ENCODE measurements at regions not wholly inside any gene's neighbourhood (a gene's known extent, or its start where the extent isn't known, plus 50 kb on each side); places are given as distances from the start of the nearest gene placed in this dataset.
"Not testable (repeated sequence)": the region's sequence is repeated elsewhere in the genome, so short reads cannot be mapped to it uniquely, and the experiment has no call there.

GRCh38 chr6:159532155-159532554 lies 160.9 kb downstream of the SOD2 start:
- no peak for DNase-seq (ENCODE audit: low spot score)
- intact Hi-C loops (cut with DNase I), result no loop called here

- no peak for DNase-seq (ENCODE audit: low spot score)
- intact Hi-C loops (cut with DNase I), result no loop called here
These were observed 163.1 kb downstream of the SOD2 start for GRCh38 chr6:159529934-159530333.

GRCh38 chr6:159527351-159527750 lies 165.7 kb downstream of the SOD2 start:
- DNase-seq (ENCODE audit: low spot score), result no peak
- intact Hi-C loops (cut with DNase I), result no loop called here

- DNase-seq (ENCODE audit: low spot score), result no peak
- intact Hi-C loops (cut with DNase I), result no loop called here
These were observed 167.5 kb downstream of the SOD2 start for GRCh38 chr6:159525445-159526025.

GRCh38 chr6:159522877-159523547 lies 170.0 kb downstream of the SOD2 start:
- DNase-seq (ENCODE audit: low spot score), result no peak
- intact Hi-C loops (cut with DNase I), result no loop called here

DNA sequence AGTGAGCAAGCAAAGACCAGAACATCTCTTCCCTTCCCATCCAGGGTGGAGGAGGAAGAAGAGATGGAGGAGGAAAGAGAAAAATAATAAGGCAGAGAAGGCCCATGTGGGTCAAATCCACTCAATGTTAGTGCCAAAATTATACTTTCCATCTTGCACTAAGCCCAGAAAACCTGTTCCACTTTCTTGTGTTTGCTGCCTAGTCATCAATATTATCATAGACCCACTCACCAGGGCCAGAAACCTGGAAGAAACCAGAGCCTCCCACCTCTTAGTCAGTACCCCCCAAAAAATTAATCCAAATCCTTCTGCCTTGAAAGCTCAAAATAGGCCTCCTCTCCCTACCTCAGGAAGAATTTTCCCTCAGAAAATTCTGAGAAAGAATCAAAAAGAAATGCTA lies 171.1 kb downstream of the SOD2 start:
- DNase-seq (ENCODE audit: low spot score), result no peak
- intact Hi-C loops (cut with DNase I), result no loop called here

DNA sequence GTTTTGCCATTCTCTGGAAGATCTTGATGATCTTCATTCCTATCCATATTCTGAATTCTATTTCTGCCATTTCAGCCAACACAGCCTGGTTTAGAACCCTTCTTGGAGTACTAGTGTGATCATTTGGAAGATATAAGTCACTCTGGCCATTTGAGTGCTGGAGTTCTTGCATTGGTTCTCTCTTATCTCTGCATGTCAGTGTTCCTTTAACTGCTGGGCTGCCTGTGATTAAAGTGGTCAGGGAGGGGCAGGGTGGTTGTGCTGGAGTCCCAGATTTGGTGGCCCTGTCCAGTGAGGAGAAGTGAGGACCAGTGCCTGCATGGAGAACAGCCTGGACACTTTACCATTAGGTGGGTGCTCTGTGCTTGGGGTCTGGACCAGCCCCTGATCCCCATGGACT lies 173.0 kb downstream of the SOD2 start:
- intact Hi-C loops (cut with DNase I), result no loop called here
- no peak for DNase-seq (ENCODE audit: low spot score)

- intact Hi-C loops (cut with DNase I); DNase-seq (ENCODE audit: low spot score): not testable (repeated sequence)
These were observed 177.2 kb downstream of the SOD2 start for GRCh38 chr6:159515811-159516210.

DNA sequence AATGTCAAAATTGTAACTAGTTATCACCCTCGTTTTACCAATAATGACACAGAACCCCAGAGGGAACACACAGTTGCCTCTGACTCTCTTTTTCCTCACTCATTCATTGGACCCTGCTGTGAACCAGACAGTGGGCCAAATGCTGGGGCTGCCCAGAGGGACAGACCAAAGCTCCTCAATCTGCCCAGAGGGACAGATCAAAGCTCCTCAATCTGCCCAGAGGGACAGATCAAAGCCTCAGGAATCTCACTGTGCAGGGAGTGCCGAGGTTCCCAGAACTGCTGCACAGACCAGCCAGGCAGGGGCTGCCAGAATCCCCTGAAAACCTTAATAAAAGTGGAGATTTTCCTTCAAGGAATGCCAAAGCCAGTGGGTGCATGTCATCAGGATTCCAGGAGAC lies 179.1 kb downstream of the SOD2 start:
- intact Hi-C loops (cut with DNase I), result no loop called here

GRCh38 chr6:159513074-159513720 lies 179.8 kb downstream of the SOD2 start:
- DNase-seq (ENCODE audit: low spot score), result no peak
- intact Hi-C loops (cut with DNase I), result no loop called here

More for the DNA sequence above, 179.1 kb downstream of the SOD2 start:
- DNase-seq (ENCODE audit: low spot score), result no peak

- intact Hi-C loops (cut with DNase I), result no loop called here
- DNase-seq (ENCODE audit: low spot score), result no peak
These were observed 180.5 kb downstream of the SOD2 start for GRCh38 chr6:159512571-159512970.

DNA sequence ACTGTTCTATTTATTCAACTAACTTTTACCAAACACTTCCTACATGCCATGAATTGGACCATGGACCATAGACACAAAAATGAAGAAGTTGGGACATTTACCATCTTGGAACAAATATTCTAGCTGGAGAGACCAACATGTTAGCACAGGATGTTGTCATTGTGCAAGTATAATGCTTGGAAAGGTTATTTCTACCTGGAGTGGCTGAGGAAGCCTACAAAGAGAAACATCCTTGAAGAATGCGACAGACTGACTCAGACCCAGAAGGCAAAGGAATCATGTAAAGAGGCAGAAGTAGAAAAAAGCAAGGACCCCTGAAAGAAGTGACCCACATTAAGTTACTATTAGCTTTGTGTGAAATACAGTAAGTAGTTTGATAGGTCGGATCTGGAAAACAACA lies 180.9 kb downstream of the SOD2 start:
- DNase-seq (ENCODE audit: low spot score), result no peak
- intact Hi-C loops (cut with DNase I), result no loop called here

DNA sequence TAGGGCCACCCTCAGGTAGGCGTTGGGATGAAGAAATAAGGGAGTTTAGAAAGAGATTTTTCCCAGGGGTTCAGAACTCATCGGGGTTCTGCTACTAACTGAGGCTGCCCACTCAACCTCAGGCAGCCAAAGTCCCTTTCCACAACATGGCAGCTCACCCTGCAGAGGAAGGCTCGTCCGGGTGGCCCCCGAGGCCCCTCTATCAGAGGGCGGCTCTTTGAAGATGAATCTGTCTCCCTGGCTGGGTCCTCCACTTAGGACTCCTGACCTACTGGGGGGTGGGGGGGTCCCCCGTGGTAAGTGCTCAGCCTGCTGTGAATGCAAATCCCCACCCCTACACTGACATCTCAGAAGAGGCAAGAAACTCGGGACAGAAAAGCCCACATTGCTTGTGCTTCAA lies 182.9 kb downstream of the SOD2 start:
- DNase-seq (ENCODE audit: low spot score), result no peak
- intact Hi-C loops (cut with DNase I), result no loop called here

- intact Hi-C loops (cut with DNase I), result no loop called here
- DNase-seq (ENCODE audit: low spot score), result no peak
These were observed 184.1 kb downstream of the SOD2 start for GRCh38 chr6:159508931-159509330.

GRCh38 chr6:159506048-159506447 lies 187.0 kb downstream of the SOD2 start:
- no peak for DNase-seq (ENCODE audit: low spot score)
- intact Hi-C loops (cut with DNase I), result no loop called here

DNA sequence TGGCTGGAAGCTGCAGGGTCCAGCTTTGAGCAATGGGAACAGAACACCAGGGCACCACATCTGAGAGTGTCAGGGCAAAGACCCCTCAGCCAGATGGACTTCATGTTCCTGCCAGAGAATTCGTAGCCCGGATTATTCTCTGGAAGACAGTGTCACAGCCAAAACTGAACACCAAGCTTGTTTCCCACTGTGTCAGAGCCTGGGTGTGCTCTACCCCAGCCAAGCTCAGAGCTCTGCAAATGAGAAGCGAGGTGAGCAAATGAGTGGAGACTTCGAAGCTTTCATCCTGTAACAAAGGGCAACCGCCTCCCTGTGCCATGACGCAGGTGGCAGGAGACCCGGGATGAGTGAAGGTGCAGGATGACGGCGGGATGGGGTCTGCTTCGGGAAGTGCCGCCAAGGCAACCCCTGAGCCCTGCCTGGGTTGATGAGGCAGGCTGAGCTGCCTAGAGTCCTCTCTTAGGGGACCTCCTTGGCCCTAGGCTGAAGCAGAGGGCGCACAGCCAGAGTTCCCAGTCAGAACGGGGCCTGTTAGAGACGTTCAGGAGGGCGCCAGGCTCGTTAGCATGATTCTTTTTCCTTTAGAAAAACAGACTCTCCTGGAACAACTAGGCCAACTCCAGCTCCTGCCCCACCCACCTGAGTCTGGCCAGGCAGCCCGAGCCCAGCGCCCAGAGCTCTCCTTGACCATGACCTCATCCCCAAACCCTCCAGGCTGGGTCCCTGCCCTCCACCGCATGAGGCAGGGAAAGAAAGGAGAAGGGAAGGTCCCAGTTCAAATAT lies 187.7 kb downstream of the SOD2 start:
- no peak for DNase-seq (ENCODE audit: low spot score)
- intact Hi-C loops (cut with DNase I), result no loop called here

GRCh38 chr6:159501558-159501957 lies 191.5 kb downstream of the SOD2 start:
- DNase-seq (ENCODE audit: low spot score), result no peak
- intact Hi-C loops (cut with DNase I), result no loop called here

- DNase-seq (ENCODE audit: low spot score), result no peak
- intact Hi-C loops (cut with DNase I), result no loop called here
These were observed 194.0 kb downstream of the SOD2 start for GRCh38 chr6:159499034-159499433.

GRCh38 chr6:159494586-159494972 lies 198.5 kb downstream of the SOD2 start:
- intact Hi-C loops (cut with DNase I), result no loop called here
- DNase-seq (ENCODE audit: low spot score), result no peak

DNA sequence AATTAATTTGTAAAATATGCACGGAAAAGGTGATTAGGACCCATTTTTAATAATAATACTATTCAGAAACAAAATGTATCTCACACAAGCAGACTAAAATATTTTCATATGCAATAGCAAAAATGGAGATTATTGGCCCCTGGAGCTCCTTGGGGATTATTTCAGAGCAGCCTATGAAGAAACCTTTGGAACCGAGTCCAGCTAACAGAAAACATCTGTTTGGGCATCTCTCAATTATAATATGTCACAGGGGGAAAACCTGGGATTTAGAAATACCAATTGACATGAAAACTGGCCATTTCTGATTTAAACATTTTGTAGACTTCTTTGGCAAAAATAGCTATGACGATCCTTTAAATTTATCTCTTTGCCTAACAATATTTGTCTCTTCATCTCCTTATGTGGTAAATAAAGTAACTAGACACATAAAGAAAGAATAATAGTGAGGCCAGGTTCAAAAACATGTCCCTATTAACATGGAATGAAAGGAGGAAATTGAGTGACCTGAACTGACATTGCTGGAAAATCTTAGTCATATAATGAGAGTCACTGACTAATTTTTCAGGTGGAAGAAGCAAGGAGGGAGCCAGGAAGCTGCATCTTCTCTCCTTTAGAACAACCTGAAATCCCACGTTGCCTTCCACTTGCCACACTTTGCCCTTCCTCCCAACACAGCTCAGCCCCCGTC lies 199.0 kb downstream of the SOD2 start:
- intact Hi-C loops (cut with DNase I), result no loop called here
- DNase-seq (ENCODE audit: low spot score), result no peak
